ENCODE measurements at regions not wholly inside any gene's neighbourhood (a gene's known extent, or its start where the extent isn't known, plus 50 kb on each side); places are given as distances from the start of the nearest gene placed in this dataset.

- H3K4me3 ChIP-seq (ENCODE audit: low read depth, low read length): no peak overlapping the region
- TF ChIP-seq CTCF (conservative IDR thresholded peaks at IDR 0.05; ENCODE audit: low read depth, low read length): no peak
Observed at GRCh38 chr18:65567372-65567771, 183.4 kb upstream of the CDH7 start.

GRCh38 chr18:65548316-65548715, 202.5 kb upstream of the CDH7 start:
- TF ChIP-seq CTCF (conservative IDR thresholded peaks at IDR 0.05; ENCODE audit: low read depth, low read length): no peak
- no peak overlapping the region for H3K4me3 ChIP-seq (ENCODE audit: low read depth, low read length)
- no peak for DNase-seq (ENCODE audit: low read depth)

More at GRCh38 chr18:65567372-65567771, 183.4 kb upstream of the CDH7 start:
- peak; percentile 1 for DNase-seq (ENCODE audit: low read depth)

GRCh38 chr18:65547046-65547445, 203.8 kb upstream of the CDH7 start:
- DNase-seq (ENCODE audit: low read depth): no peak
- H3K4me3 ChIP-seq (ENCODE audit: low read depth, low read length): no peak overlapping the region
- no peak for TF ChIP-seq CTCF (conservative IDR thresholded peaks at IDR 0.05; ENCODE audit: low read depth, low read length)

GRCh38 chr18:65544701-65545100, 206.1 kb upstream of the CDH7 start:
- no peak overlapping the region for H3K4me3 ChIP-seq (ENCODE audit: low read depth, low read length)
- no peak for DNase-seq (ENCODE audit: low read depth)
- no peak for TF ChIP-seq CTCF (conservative IDR thresholded peaks at IDR 0.05; ENCODE audit: low read depth, low read length)

- DNase-seq (ENCODE audit: low read depth): no peak
- no peak for TF ChIP-seq CTCF (conservative IDR thresholded peaks at IDR 0.05; ENCODE audit: low read depth, low read length)
- H3K4me3 ChIP-seq (ENCODE audit: low read depth, low read length): no peak overlapping the region
Observed at GRCh38 chr18:65527879-65528633, 222.8 kb upstream of the CDH7 start.

- no peak for DNase-seq (ENCODE audit: low read depth)
- no peak for TF ChIP-seq CTCF (conservative IDR thresholded peaks at IDR 0.05; ENCODE audit: low read depth, low read length)
- H3K4me3 ChIP-seq (ENCODE audit: low read depth, low read length): no peak overlapping the region
Observed at GRCh38 chr18:65526099-65526498, 224.7 kb upstream of the CDH7 start.

GRCh38 chr18:65523461-65523860, 227.4 kb upstream of the CDH7 start:
- H3K4me3 ChIP-seq (ENCODE audit: low read depth, low read length): no peak overlapping the region
- DNase-seq (ENCODE audit: low read depth): no peak
- no peak for TF ChIP-seq CTCF (conservative IDR thresholded peaks at IDR 0.05; ENCODE audit: low read depth, low read length)

Data from choroid plexus epithelial cell (primary cell).